ENCODE measurements at regions not wholly inside any gene's neighbourhood (a gene's known extent, or its start where the extent isn't known, plus 50 kb on each side); places are given as distances from the start of the nearest gene placed in this dataset.

DNA sequence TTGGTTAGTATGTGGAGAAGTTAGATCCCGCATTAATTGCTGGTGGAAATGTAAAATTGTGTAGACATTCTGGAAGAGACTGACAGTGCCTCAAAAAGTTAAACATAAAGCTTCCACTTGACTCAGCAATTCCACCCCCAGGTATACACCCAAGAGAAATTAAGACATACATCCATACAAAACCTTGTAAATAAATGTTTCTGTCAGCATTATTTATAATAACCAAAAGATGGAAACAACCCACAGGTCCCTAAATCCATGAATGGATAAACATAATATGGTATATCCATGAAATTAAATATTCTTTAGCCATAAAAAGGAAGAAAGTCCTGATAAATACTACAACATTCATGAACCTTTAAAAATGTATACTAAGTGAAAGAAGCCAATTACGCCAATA lies 817.4 kb downstream of the NTRK3 start:
- Histone ChIP-seq H3K9me3 (replicated peaks in 1 of 3) (no peaks in the 10 kb centered on the region), H3K4me1 (replicated peaks in 1 of 2) (no peaks in the 10 kb centered on the region), H3K36me3 (replicated peaks in 1 of 2) (no peaks in the 10 kb centered on the region), H3K27me3 (no peaks in the 10 kb centered on the region), H3K27ac (no peak overlapping the region), H3K4me3 (no peak overlapping the region)
- no peak for DNase-seq
- 68 to 92% (median 72%) methylated on average over 2 of the region's 2 CpGs for WGBS, 4 donors
- intact Hi-C loops (cut with DNase I), result no loop called here
- TF ChIP-seq, protein P1, sequence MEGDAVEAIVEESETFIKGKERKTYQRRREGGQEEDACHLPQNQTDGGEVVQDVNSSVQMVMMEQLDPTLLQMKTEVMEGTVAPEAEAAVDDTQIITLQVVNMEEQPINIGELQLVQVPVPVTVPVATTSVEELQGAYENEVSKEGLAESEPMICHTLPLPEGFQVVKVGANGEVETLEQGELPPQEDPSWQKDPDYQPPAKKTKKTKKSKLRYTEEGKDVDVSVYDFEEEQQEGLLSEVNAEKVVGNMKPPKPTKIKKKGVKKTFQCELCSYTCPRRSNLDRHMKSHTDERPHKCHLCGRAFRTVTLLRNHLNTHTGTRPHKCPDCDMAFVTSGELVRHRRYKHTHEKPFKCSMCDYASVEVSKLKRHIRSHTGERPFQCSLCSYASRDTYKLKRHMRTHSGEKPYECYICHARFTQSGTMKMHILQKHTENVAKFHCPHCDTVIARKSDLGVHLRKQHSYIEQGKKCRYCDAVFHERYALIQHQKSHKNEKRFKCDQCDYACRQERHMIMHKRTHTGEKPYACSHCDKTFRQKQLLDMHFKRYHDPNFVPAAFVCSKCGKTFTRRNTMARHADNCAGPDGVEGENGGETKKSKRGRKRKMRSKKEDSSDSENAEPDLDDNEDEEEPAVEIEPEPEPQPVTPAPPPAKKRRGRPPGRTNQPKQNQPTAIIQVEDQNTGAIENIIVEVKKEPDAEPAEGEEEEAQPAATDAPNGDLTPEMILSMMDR (IDR thresholded peaks at IDR 0.05), result no peak
- no peak for TF ChIP-seq POLR2A (IDR thresholded peaks at IDR 0.05)

DNA sequence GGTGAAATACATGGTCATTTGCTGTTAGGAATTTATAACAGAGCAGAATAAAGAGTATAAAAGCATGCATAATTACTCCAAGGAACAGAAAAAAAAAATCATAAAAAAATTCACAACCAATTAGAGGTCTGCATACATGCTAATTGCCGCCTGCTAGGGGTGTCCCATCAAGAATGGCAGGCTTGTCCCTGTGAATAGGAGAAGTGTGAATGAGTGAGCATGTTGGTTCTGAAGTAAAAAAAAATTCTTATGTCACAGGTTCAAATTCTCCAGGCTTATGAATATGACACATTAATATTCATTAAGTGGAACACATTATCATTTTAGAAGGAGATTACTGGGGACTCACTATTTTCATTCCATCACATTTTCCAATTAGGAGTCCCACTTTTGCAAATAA lies 822.7 kb downstream of the NTRK3 start:
- intact Hi-C loops (cut with DNase I), result no loop called here

DNA sequence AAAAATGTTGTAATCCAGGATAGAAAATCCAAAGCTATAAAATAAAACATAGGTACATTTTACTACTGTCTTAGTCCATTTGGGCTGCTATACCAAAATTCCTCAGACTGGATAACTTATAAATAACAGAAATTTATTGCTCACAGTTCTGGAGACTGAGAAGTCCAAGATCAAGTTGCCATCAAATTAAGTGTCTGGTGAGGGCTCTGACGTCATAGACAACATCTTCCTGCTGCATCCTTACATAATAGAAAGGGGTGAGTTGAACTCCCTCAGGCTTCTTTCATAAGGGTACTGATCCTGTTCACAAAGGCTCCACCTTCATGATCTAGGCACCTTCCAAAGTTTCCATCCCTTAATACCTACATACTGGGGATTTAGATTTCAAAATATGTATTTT lies 826.8 kb downstream of the NTRK3 start:
- Histone ChIP-seq H3K27me3 (no peaks in the 10 kb centered on the region), H3K27ac (no peak overlapping the region), H3K9me3 (replicated peaks in 1 of 3) (no peaks in the 10 kb centered on the region), H3K4me1 (replicated peaks in 1 of 2) (no peaks in the 10 kb centered on the region), H3K36me3 (replicated peaks in 1 of 2) (no peaks in the 10 kb centered on the region), H3K4me3 (no peak overlapping the region)
- TF ChIP-seq POLR2A (IDR thresholded peaks at IDR 0.05), result no peak
- TF ChIP-seq, protein P1 (IDR thresholded peaks at IDR 0.05), result no peak
- no peak for DNase-seq
- intact Hi-C loops (cut with DNase I), result no loop called here
- WGBS, 4 donors, result 53 to 76% (median 61%) methylated on average over 1 of the region's 1 CpG

More for the DNA sequence above, 822.7 kb downstream of the NTRK3 start:
- no peaks in the 10 kb centered on the region for H3K4me1 ChIP-seq (replicated peaks in 1 of 2)
- 83 to 92% (median 91%) methylated on average over 1 of the region's 1 CpG for WGBS, 4 donors
- no peak overlapping the region for H3K27ac ChIP-seq
- TF ChIP-seq POLR2A (IDR thresholded peaks at IDR 0.05), result no peak
- TF ChIP-seq, protein P1 (IDR thresholded peaks at IDR 0.05), result no peak
- no peaks in the 10 kb centered on the region for H3K36me3 ChIP-seq (replicated peaks in 1 of 2)
- no peaks in the 10 kb centered on the region for H3K27me3 ChIP-seq
- DNase-seq, result no peak
- H3K9me3 ChIP-seq (replicated peaks in 1 of 3), result no peaks in the 10 kb centered on the region
- no peak overlapping the region for H3K4me3 ChIP-seq

DNA sequence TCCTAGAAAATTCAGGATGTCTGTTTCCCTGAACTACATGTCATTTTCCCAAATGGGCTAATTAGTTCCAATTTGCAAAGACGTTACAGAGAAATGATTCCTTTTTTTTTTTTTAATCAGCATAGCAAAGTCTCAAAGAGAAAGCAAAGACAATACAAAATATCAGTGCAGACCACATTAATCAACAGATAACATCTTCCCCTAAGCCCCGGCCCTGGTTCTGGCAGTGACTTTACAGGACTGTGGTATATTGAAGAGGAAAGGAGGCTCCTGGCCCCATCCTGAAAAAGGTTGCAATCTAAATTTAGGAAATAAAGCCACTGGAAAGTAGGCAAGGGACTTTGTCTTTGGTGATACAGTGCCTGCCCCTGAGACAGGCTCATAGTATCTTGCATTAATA lies 836.5 kb downstream of the NTRK3 start:
- H3K4me1 ChIP-seq (replicated peaks in 1 of 2), result no peaks in the 10 kb centered on the region
- H3K36me3 ChIP-seq (replicated peaks in 1 of 2), result no peaks in the 10 kb centered on the region
- TF ChIP-seq, protein P1 (IDR thresholded peaks at IDR 0.05), result no peak
- no peak for TF ChIP-seq POLR2A (IDR thresholded peaks at IDR 0.05)
- H3K4me3 ChIP-seq, result no peak overlapping the region
- no peaks in the 10 kb centered on the region for H3K27me3 ChIP-seq
- intact Hi-C loops (cut with DNase I), result no loop called here
- H3K9me3 ChIP-seq (replicated peaks in 1 of 3), result no peaks in the 10 kb centered on the region
- H3K27ac ChIP-seq, result no peak overlapping the region
- no peak for DNase-seq
- 49 to 53% (median 51%) methylated on average over 2 of the region's 2 CpGs for WGBS, 4 donors
